ENCODE measurements at regions not wholly inside any gene's neighbourhood (a gene's known extent, or its start where the extent isn't known, plus 50 kb on each side); places are given as distances from the start of the nearest gene placed in this dataset.

GRCh38 chr11:38009932-38010331 lies 1411.9 kb upstream of the RAG2 start:
- no peak for TF ChIP-seq EZH2 (IDR thresholded peaks at IDR 0.05; ENCODE audit: borderline replicate concordance, control insufficient read depth, low read depth, low read length)
- TF ChIP-seq POLR2A (IDR thresholded peaks at IDR 0.05; ENCODE audit: low read depth, low read length) = no peak
- no peak for TF ChIP-seq NFYB (IDR thresholded peaks at IDR 0.05; ENCODE audit: insufficient read depth, low read depth, low read length)
- TF ChIP-seq TARDBP (IDR thresholded peaks at IDR 0.05; ENCODE audit: borderline replicate concordance) = no peak
- TF ChIP-seq MYC (IDR thresholded peaks at IDR 0.05; ENCODE audit: insufficient read depth, insufficient read length, insufficient replicate concordance, low read length, severe bottlenecking) = no peak
- TF ChIP-seq CHD1 (IDR thresholded peaks at IDR 0.05; ENCODE audit: low read depth, low read length) = no peak
- no peak for TF ChIP-seq ELK1 (IDR thresholded peaks at IDR 0.05; ENCODE audit: low read depth, low read length)
- no peak for TF ChIP-seq CEBPB (IDR thresholded peaks at IDR 0.05; ENCODE audit: borderline replicate concordance in 1 of 2, low read depth in 2 of 2, low read length in 2 of 2)
- TF ChIP-seq NBN (IDR thresholded peaks at IDR 0.05) = no peak
- TF ChIP-seq CTCF (IDR thresholded peaks at IDR 0.05 in 2 of 3, conservative IDR thresholded peaks at IDR 0.05 in 1 of 3; ENCODE audit: control insufficient read depth in 2 of 3, extremely low read depth in 1 of 3, insufficient read depth in 1 of 3, low read depth in 3 of 3, low read length in 3 of 3) = no peak
- TF ChIP-seq MEF2B (IDR thresholded peaks at IDR 0.05; ENCODE audit: partially characterized antibody, poor library complexity, severe bottlenecking) = no peak
- TF ChIP-seq SMARCA5 (IDR thresholded peaks at IDR 0.05) = no peak
- no peak for TF ChIP-seq ATF2 (IDR thresholded peaks at IDR 0.05; ENCODE audit: low read length)

Data from GM12878 (cell line).